ENCODE measurements at regions not wholly inside any gene's neighbourhood (a gene's known extent, or its start where the extent isn't known, plus 50 kb on each side); places are given as distances from the start of the nearest gene placed in this dataset.

DNA sequence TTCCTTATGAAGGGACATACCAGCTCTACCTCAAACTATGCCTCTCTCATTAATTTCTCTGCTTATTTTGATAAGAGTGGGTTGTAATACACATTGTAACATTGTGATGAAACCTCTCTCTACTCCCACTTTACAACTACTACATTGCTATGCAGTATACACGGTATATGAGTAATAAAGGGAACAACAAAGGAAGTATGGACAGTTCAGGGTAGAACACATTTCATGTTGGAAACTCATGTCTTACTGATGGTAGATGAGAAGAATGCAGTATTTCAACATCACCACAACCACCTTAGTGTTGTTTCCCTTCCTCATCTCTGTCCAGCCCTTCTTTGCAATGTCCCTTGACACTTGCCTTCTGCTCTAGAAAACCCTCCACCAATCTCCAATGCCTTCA lies 515.9 kb upstream of the CELF4 start:
- Histone ChIP-seq H3K9me3 (ENCODE audit: low read length) (no peaks in the 10 kb centered on the region), H2AFZ (ENCODE audit: low read length) (no peak overlapping the region), H4K20me1 (ENCODE audit: insufficient read depth, low read length) (no peaks in the 10 kb centered on the region), H3K9me2 (ENCODE audit: insufficient read depth, low read length) (no peaks in the 10 kb centered on the region), H3K36me3 (ENCODE audit: insufficient read depth, low read length) (no peaks in the 10 kb centered on the region), H3K4me2 (ENCODE audit: low read length) (no peak overlapping the region), H3K79me2 (ENCODE audit: insufficient read depth, low read depth, low read length) (no peaks in the 10 kb centered on the region), H3K4me1 (ENCODE audit: insufficient read depth, low read length, poor library complexity, severe bottlenecking) (no peaks in the 10 kb centered on the region), H3K4me3 (ENCODE audit: low read depth, low read length, poor library complexity, severe bottlenecking) (no peak overlapping the region), H3K27ac (ENCODE audit: low read depth, low read length, poor library complexity, severe bottlenecking) (no peak overlapping the region)
- ChIA-PET CTCF (ENCODE audit: unreplicated experiment) (no interaction called here), POLR2A (no interaction called here)
- TF ChIP-seq EZH2phosphoT487 (IDR thresholded peaks at IDR 0.05; ENCODE audit: borderline replicate concordance, low read depth, low read length) (no peak), CTCF (conservative IDR thresholded peaks at IDR 0.05; ENCODE audit: low read length) (no peak)
- intact Hi-C loops (cut with micrococcal nuclease; ENCODE audit: unreplicated experiment), result no loop called here
- no TSS peak for BruUV-seq (replicated peaks)
- DNase-seq (ENCODE audit: low spot score), result no peak

DNA sequence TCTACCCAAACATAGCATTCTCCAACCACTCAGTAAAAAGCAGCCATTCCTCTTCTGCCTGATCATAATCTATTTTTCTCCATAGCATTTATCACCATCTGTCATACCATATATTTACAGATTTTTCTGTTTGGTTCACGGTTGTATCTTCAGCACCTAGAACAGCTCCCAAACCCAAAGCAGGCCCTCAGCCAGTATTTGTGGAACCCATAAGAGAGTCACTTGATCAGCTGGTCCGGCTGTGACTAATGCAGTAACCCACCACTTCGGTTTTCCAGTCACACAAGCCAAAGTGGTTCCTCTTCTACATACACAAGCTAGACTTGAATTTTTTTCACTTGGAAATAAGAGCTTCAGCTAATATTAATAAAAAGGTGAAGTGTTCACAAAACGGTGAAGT lies 511.6 kb upstream of the CELF4 start:
- H3K27ac ChIP-seq (ENCODE audit: low read depth, low read length, poor library complexity, severe bottlenecking), result no peak overlapping the region
- no peak overlapping the region for H2AFZ ChIP-seq (ENCODE audit: low read length)
- no peaks in the 10 kb centered on the region for H3K4me1 ChIP-seq (ENCODE audit: insufficient read depth, low read length, poor library complexity, severe bottlenecking)
- intact Hi-C loops (cut with micrococcal nuclease; ENCODE audit: unreplicated experiment), result no loop called here
- no TSS peak for BruUV-seq (replicated peaks)
- no peak overlapping the region for H3K4me3 ChIP-seq (ENCODE audit: low read depth, low read length, poor library complexity, severe bottlenecking)
- TF ChIP-seq CTCF (conservative IDR thresholded peaks at IDR 0.05; ENCODE audit: low read length), result no peak
- TF ChIP-seq EZH2phosphoT487 (IDR thresholded peaks at IDR 0.05; ENCODE audit: borderline replicate concordance, low read depth, low read length), result no peak
- ChIA-PET POLR2A (no interaction called here), CTCF (ENCODE audit: unreplicated experiment) (no interaction called here)
- no peaks in the 10 kb centered on the region for H4K20me1 ChIP-seq (ENCODE audit: insufficient read depth, low read length)
- H3K36me3 ChIP-seq (ENCODE audit: insufficient read depth, low read length), result no peaks in the 10 kb centered on the region
- no peaks in the 10 kb centered on the region for H3K79me2 ChIP-seq (ENCODE audit: insufficient read depth, low read depth, low read length)
- H3K9me3 ChIP-seq (ENCODE audit: low read length), result no peaks in the 10 kb centered on the region
- no peak for DNase-seq (ENCODE audit: low spot score)
- H3K9me2 ChIP-seq (ENCODE audit: insufficient read depth, low read length), result no peaks in the 10 kb centered on the region
- H3K4me2 ChIP-seq (ENCODE audit: low read length), result no peak overlapping the region

DNA sequence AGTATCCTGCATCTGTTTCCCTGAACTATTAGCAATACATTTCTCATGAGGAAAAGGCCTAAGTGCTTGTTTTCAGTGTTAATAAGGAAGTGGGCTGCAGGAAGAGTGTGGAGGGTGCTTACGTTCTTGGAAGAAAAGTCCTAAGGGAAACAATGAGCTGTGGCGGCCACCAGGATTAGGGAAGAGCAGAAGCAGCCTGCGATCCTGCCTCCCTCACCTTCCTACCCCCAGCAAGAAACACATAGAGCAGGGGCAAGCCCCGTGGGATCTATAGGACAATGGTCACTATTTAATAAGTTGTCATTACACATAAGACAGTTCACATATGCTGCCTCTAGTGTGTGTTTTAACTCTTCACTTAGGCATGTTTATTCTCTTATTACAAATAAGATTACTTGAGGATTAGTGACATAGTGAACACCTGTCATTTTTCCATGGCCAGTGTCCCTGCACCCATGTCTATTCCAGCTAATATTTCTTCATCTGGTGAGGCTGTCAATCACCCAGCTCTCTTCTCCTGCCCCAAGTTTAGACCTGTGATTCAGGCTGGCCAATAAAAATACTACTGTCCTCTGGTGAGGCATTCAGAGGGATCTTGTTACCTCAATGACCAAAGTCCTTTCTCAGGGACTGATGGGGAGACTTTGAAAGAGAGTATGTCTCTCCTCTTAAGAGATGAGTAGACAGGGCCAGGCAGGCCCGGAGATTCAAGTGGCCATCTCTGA lies 510.9 kb upstream of the CELF4 start:
- Histone ChIP-seq H3K4me2 (ENCODE audit: low read length) (no peak overlapping the region), H3K4me3 (ENCODE audit: low read depth, low read length, poor library complexity, severe bottlenecking) (no peak overlapping the region), H3K36me3 (ENCODE audit: insufficient read depth, low read length) (no peaks in the 10 kb centered on the region), H3K79me2 (ENCODE audit: insufficient read depth, low read depth, low read length) (no peaks in the 10 kb centered on the region), H3K4me1 (ENCODE audit: insufficient read depth, low read length, poor library complexity, severe bottlenecking) (no peaks in the 10 kb centered on the region), H2AFZ (ENCODE audit: low read length) (no peak overlapping the region), H3K9me2 (ENCODE audit: insufficient read depth, low read length) (no peaks in the 10 kb centered on the region), H3K27ac (ENCODE audit: low read depth, low read length, poor library complexity, severe bottlenecking) (no peak overlapping the region), H4K20me1 (ENCODE audit: insufficient read depth, low read length) (no peaks in the 10 kb centered on the region), H3K9me3 (ENCODE audit: low read length) (no peaks in the 10 kb centered on the region)
- ChIA-PET POLR2A (no interaction called here), CTCF (ENCODE audit: unreplicated experiment) (no interaction called here)
- no TSS peak for BruUV-seq (replicated peaks)
- intact Hi-C loops (cut with micrococcal nuclease; ENCODE audit: unreplicated experiment), result no loop called here
- TF ChIP-seq EZH2phosphoT487 (IDR thresholded peaks at IDR 0.05; ENCODE audit: borderline replicate concordance, low read depth, low read length), result no peak
- TF ChIP-seq CTCF (conservative IDR thresholded peaks at IDR 0.05; ENCODE audit: low read length), result no peak
- no peak for DNase-seq (ENCODE audit: low spot score)
